Right atrium auricular region (tissue), 2 donors: ENCODE measurements at regions not wholly inside any gene's neighbourhood (a gene's known extent, or its start where the extent isn't known, plus 50 kb on each side); places are given as distances from the start of the nearest gene placed in this dataset.

Experiments used
- DNase-seq: peaks from one replicate; pipeline ENCODE4 v3.0.0-alpha.2; 2019; ENCODE audit warnings: low spot score
- H3K27ac ChIP-seq, 2 donors: fragments of 200-600 bp; sonication (generic); 1 replicate in 1 of 2; 2 replicates in 1 of 2; pipeline ENCODE4 v1.5.1; 2016 to 2019
- H3K27me3 ChIP-seq, 2 donors: fragments of 200-600 bp; sonication (generic); one replicate each; pipeline versions ENCODE4 v1.5.1 to v1.6.0; 2017 to 2019
- H3K36me3 ChIP-seq: fragments of 200-600 bp; sonication (generic); one replicate; pipeline ENCODE4 v1.5.1; 2016
- H3K4me1 ChIP-seq, 2 donors: fragments of 200-600 bp; sonication (generic); one replicate each; pipeline versions ENCODE4 v1.5.1 to v1.6.0; 2017 to 2019
- H3K4me3 ChIP-seq, 2 donors: fragments of 200-600 bp; sonication (generic); 1 replicate in 1 of 2; 2 replicates in 1 of 2; pipeline ENCODE4 v1.5.1; 2017 to 2019; ENCODE audit warnings: mild to moderate bottlenecking in 1 of 2, moderate library complexity in 1 of 2
- H3K9me3 ChIP-seq, 2 donors: fragments of 200-600 bp; sonication (generic); one replicate each; pipeline ENCODE4 v1.5.1; 2019
- TF ChIP-seq, protein P1 (sequence below), 2 donors: fragments of 200-600 bp; sonication (generic); IDR thresholded peaks; one replicate each; pipeline ENCODE4 v1.5.1; 2019; ENCODE audit warnings: antibody characterized with exemption in 2 of 2

DNA sequence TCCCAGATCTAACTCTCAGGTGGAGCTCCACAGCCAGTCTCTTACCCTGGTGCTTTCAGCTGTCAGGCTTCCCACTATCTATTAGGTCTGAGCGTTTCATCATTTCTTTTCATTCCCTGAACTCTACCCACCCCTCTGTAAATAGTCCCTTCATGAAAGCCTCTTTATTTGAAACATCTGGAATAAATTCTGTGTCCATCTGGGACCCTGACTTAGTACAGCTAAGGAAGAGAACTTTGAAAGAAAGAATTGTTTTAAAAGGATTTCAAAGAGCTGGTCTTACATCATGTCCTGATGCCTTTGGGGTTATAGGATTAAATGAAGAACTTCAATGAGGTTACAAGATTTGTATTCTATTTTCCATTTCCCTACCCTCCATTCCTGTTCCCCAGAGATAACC is 388.5 kb upstream of the CA10 start:
- Histone ChIP-seq H3K27me3 (no peaks in the 10 kb centered on the region), H3K36me3 (no peaks in the 10 kb centered on the region), H3K4me1 (no peaks in the 10 kb centered on the region), H3K27ac (no peak overlapping the region), H3K9me3 (peaks cover 0 to 5% of the 10 kb centered on the region in 2 donors), H3K4me3 (no peak overlapping the region)
- TF ChIP-seq, protein P1, sequence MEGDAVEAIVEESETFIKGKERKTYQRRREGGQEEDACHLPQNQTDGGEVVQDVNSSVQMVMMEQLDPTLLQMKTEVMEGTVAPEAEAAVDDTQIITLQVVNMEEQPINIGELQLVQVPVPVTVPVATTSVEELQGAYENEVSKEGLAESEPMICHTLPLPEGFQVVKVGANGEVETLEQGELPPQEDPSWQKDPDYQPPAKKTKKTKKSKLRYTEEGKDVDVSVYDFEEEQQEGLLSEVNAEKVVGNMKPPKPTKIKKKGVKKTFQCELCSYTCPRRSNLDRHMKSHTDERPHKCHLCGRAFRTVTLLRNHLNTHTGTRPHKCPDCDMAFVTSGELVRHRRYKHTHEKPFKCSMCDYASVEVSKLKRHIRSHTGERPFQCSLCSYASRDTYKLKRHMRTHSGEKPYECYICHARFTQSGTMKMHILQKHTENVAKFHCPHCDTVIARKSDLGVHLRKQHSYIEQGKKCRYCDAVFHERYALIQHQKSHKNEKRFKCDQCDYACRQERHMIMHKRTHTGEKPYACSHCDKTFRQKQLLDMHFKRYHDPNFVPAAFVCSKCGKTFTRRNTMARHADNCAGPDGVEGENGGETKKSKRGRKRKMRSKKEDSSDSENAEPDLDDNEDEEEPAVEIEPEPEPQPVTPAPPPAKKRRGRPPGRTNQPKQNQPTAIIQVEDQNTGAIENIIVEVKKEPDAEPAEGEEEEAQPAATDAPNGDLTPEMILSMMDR (IDR thresholded peaks at IDR 0.05) = no peak
- no peak for DNase-seq

DNA sequence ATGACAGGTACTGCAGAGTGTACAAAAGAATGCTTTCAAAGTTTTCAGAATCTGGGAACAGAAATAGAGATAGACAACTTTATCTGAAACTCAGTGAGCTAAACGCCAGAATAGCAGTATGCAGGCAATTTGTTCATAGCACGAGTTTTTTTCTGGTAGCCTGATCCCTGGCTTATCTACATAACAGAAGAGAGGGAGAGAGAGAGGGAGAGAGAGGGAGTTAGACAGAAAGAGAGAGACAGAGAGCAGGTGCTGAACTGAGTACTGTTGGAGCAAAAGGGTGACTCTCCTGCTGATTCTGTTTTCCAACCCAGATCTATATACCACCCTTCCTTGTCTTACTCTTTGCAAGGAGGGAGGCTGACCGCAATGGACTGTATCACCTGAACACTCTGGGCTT is 388.0 kb upstream of the CA10 start:
- no peaks in the 10 kb centered on the region for H3K4me1 ChIP-seq
- peaks cover 0 to 5% of the 10 kb centered on the region in 2 donors for H3K9me3 ChIP-seq
- TF ChIP-seq, protein P1 (IDR thresholded peaks at IDR 0.05) = no peak
- no peak overlapping the region for H3K4me3 ChIP-seq
- H3K36me3 ChIP-seq = no peaks in the 10 kb centered on the region
- H3K27ac ChIP-seq = no peak overlapping the region
- no peak for DNase-seq
- H3K27me3 ChIP-seq = no peaks in the 10 kb centered on the region

DNA sequence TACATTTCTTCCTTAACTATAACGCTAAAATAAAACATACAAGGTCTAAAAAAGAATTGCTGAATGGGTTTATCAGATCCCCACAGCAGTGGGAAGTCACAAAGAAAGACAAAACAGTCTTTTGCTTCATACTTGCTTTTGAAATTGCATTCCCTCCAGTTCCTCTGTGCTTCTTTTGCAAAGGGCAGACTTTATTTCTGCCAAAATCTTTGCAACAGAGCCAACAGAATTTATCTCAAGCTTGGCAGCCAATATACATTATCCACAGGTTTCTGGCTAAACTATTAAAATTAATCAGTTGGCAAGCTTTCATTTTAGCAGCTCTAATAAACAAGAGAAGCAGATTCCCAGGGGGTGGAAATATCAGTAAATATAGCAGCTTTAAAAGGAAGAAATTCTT is 378.9 kb upstream of the CA10 start:
- Histone ChIP-seq H3K4me1 (no peaks in the 10 kb centered on the region), H3K27ac (no peak overlapping the region), H3K4me3 (no peak overlapping the region), H3K27me3 (no peaks in the 10 kb centered on the region), H3K36me3 (no peaks in the 10 kb centered on the region), H3K9me3 (no peaks in the 10 kb centered on the region)
- DNase-seq = no peak
- TF ChIP-seq, protein P1 (IDR thresholded peaks at IDR 0.05) = no peak

DNA sequence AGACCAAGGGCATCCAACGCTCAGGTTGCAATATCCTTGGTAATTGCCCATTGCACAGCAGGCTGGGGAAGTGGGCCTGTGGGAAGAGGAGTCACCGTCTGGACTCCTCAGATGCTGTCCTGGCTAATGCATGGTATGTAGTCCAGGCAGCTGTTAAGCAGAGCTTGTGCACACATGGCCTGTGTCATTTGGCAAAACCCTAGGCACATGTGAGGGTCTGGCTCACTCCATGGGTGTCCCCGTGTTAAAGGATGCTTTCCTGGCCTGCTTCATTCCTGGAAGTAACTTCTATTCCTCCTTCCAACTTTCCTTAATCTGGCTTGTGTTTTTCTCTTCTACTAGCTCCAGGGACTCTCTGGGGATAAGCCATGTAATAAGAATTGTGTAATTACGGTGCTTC is 378.0 kb upstream of the CA10 start:
- no peak for DNase-seq
- Histone ChIP-seq H3K36me3 (no peaks in the 10 kb centered on the region), H3K4me3 (no peak overlapping the region), H3K4me1 (no peaks in the 10 kb centered on the region), H3K27me3 (no peaks in the 10 kb centered on the region), H3K9me3 (no peaks in the 10 kb centered on the region), H3K27ac (no peak overlapping the region)
- TF ChIP-seq, protein P1 (IDR thresholded peaks at IDR 0.05) = no peak

DNA sequence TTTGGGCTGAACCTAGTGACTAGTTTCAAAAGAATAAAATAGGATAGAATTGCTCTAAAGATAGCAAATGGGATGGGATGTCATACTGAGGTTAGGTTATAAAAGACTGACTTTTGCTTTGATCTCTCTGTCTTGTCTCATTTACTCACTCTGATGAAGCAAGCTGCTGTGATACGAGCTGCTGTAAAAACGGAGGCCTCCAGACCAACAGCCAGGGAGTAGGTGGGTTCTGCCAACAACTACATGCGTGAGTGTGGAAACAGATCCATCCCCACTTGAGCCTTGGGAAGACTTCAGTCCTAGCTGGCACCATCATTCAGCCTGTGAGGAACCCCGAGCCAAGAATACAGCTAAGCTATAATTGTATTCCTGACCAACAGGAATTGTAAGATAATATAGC is 373.9 kb upstream of the CA10 start:
- H3K4me1 ChIP-seq = no peaks in the 10 kb centered on the region
- H3K4me3 ChIP-seq = no peak overlapping the region
- no peaks in the 10 kb centered on the region for H3K27me3 ChIP-seq
- no peak for DNase-seq
- no peaks in the 10 kb centered on the region for H3K9me3 ChIP-seq
- no peaks in the 10 kb centered on the region for H3K36me3 ChIP-seq
- no peak overlapping the region for H3K27ac ChIP-seq
- TF ChIP-seq, protein P1 (IDR thresholded peaks at IDR 0.05) = no peak

DNA sequence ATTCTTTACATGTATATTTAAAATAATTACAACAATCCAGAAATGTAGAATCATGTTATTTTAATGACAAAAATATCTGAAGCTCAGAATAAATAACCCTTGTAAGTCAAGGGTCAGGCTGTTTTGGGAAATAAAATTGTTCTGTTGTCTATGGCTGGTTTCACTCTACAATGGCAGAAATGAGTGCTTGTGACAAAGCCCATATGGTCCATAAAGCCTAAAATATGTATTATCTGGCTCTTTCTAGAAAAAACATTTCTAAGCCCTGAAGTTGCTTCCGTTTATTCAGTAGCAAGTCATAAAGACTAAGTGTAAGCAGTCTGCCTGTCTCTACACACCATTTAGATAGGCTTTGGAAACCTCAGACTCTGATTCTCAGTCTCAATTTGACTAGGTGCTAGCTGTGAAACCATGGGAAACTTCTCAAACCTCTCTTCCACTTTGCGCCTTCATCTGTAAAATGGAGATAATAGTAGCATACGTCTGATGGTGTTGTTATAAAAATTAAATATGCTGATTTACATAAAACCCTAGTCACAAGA is 365.7 kb upstream of the CA10 start:
- Histone ChIP-seq H3K36me3 (no peaks in the 10 kb centered on the region), H3K27me3 (no peaks in the 10 kb centered on the region), H3K27ac (no peak overlapping the region), H3K9me3 (no peaks in the 10 kb centered on the region), H3K4me3 (no peak overlapping the region), H3K4me1 (no peaks in the 10 kb centered on the region)
- DNase-seq = no peak
- TF ChIP-seq, protein P1 (IDR thresholded peaks at IDR 0.05) = no peak
